ENCODE measurements at regions not wholly inside any gene's neighbourhood (a gene's known extent, or its start where the extent isn't known, plus 50 kb on each side); places are given as distances from the start of the nearest gene placed in this dataset.
"Not testable (repeated sequence)": the region's sequence is repeated elsewhere in the genome, so short reads cannot be mapped to it uniquely, and the experiment has no call there.

DNA sequence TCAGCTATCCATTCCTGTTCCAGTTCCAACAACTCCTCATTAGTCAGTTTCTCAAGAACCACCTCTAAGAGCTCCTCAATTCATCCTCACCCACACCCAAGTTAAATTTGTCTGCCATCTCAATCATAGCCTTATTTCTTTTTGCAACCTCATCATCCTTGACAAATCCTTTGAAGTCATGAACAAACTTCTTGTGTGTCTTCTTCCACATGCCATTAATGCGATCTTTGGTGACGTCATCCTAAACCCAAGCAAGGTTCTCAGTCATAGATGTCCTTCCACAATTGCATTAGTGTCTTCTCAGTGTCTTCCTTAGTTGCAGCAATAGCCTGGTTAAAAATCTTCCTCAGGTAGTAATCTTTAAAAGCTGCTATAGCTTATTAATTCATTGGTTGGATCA lies 71.2 kb upstream of the FSIP2 start:
- TF ChIP-seq, protein P1, sequence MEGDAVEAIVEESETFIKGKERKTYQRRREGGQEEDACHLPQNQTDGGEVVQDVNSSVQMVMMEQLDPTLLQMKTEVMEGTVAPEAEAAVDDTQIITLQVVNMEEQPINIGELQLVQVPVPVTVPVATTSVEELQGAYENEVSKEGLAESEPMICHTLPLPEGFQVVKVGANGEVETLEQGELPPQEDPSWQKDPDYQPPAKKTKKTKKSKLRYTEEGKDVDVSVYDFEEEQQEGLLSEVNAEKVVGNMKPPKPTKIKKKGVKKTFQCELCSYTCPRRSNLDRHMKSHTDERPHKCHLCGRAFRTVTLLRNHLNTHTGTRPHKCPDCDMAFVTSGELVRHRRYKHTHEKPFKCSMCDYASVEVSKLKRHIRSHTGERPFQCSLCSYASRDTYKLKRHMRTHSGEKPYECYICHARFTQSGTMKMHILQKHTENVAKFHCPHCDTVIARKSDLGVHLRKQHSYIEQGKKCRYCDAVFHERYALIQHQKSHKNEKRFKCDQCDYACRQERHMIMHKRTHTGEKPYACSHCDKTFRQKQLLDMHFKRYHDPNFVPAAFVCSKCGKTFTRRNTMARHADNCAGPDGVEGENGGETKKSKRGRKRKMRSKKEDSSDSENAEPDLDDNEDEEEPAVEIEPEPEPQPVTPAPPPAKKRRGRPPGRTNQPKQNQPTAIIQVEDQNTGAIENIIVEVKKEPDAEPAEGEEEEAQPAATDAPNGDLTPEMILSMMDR (IDR thresholded peaks at IDR 0.05; ENCODE audit: low read depth, low read length): no peak

DNA sequence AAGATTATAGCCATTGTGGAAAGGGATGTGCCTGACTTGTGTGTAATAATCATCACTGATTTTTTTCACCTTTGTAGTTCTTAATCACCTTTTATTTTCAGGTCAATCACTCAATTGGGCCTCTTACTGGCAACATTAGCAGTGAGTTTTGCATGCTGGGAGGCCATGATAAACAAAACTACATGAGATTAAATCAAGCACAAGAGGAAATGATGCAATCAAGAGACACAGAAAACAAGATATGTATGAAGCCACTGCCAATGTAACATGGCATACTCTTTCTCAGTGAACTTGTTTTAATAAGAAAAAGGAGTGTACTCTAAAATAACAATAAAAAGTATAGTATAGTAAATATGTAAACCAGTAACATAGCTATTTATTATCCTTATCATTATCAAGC lies 69.9 kb upstream of the FSIP2 start:
- TF ChIP-seq, protein P1 (IDR thresholded peaks at IDR 0.05; ENCODE audit: low read depth, low read length): no peak
- H3K4me3 ChIP-seq (ENCODE audit: low read depth, low read length): no peak overlapping the region

More for the DNA sequence above, 71.2 kb upstream of the FSIP2 start:
- no peak overlapping the region for H3K4me3 ChIP-seq (ENCODE audit: low read depth, low read length)

DNA sequence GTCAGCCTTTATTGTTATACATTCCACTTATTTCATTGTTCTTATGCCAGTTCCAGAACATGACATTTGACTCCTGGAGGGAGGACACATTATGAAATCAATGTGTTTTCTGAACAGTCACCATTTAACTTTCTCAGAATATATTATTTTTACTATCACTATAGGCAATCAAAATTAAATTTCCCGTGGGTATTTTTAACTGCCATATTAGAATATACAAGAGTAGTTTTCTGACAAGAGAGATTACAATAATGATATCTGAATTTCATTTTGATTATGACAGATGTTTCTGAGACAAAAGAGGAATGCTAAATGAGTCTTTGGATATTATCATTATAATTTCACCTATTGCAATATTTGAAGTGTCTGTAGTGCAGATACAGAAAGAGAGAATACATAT lies 64.4 kb upstream of the FSIP2 start:
- H3K4me3 ChIP-seq (ENCODE audit: low read depth, low read length): no peak overlapping the region
- TF ChIP-seq, protein P1 (IDR thresholded peaks at IDR 0.05; ENCODE audit: low read depth, low read length): no peak

DNA sequence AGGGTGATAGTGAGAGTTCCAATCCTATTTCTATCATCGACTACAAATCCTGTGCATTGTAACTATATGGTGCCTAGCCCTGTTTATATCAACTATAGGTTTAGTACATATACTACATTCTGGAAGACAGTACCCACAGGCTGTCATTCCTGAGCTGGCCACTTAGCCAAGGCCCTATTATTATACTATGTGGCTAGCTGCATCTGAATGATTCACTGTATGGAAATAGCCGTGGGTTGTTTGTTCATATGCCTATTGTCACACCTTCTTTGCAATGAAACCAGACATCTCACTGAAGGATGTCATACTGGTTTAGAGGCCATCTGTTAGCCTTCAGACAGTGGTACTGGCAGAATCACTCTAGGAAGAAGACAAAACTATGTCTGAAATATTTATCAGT lies 62.3 kb upstream of the FSIP2 start:
- TF ChIP-seq, protein P1 (IDR thresholded peaks at IDR 0.05; ENCODE audit: low read depth, low read length): no peak
- no peak overlapping the region for H3K4me3 ChIP-seq (ENCODE audit: low read depth, low read length)

DNA sequence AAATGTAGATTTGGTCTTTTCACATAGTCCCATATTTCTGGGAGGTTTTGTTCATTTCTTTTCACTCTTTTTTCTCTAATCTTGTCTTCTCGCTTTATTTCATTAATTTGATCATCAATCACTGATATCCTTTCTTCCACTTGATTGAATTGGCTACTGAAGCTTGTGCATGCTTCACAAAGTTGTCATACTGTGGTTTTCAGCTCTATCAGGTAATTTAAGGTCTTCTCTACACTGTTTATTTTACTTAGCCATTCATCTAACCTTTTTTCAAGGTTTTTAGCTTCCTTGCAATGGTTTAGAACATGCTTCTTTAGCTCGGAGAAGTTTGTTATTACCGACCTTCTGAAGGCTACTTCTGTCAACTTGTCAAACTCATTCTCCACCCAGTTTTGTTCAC lies 51.6 kb upstream of the FSIP2 start:
- H3K4me3 ChIP-seq (ENCODE audit: low read depth, low read length): not testable (repeated sequence)

DNA sequence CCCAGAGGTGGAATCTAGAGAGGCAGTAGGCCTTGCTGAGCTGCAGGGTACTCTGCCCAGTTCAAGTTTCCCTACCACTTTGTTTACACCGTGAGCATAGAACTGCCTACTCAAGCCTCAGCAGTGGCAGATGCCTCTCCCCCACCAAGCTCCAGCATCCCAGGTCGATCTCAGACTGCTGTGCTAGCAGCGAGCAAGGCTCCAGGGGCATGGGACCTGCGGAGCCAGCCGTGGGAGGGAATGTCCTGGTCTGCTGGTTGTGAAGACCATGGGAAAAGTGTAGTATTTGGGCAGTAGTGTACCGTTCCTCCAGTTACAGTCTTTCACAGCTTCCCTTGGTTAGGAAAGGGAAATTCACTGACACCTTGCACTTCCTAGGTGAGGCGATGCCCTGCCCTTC lies 50.6 kb upstream of the FSIP2 start:
- TF ChIP-seq, protein P1 (IDR thresholded peaks at IDR 0.05; ENCODE audit: low read depth, low read length): no peak
- no peak overlapping the region for H3K4me3 ChIP-seq (ENCODE audit: low read depth, low read length)

Measured in WI38 (cell line).